Keratinocyte (primary cell): ENCODE measurements at regions not wholly inside any gene's neighbourhood (a gene's known extent, or its start where the extent isn't known, plus 50 kb on each side); places are given as distances from the start of the nearest gene placed in this dataset.

ENCODE experiments used
- DNase-seq: peaks from one replicate; pipeline ENCODE4 v3.0.0-alpha.2; 2011; ENCODE audit warnings: low read depth, missing footprints, low spot score
- FAIRE-seq: peaks from 2 replicates; lab custom pipeline; 2011; peaks lifted over from hg19 to GRCh38; lab: Jason Lieb, UNC
- H2AFZ ChIP-seq: 2 replicates; pipeline ENCODE4 v1.6.0; 2012; ENCODE audit warnings: low read length, control low read depth, inconsistent platforms; ENCODE audit not compliant: control insufficient read depth
- H3K27ac ChIP-seq: 2 replicates; pipeline ENCODE4 v1.5.1; 2011; ENCODE audit warnings: low read length; ENCODE audit not compliant: control insufficient read depth, insufficient read depth
- H3K27me3 ChIP-seq: 3 replicates; pipeline ENCODE4 v1.6.0; 2011; ENCODE audit warnings: low read length; ENCODE audit not compliant: control insufficient read depth, insufficient read depth; ENCODE audit errors: extremely low read depth
- H3K36me3 ChIP-seq, 2 experiments: 2 replicates in 1 of 2; 3 replicates in 1 of 2; pipeline ENCODE4 v1.5.1; 2011; ENCODE audit warnings: low read length in 2 of 2, mild to moderate bottlenecking in 1 of 2; ENCODE audit not compliant: control insufficient read depth in 2 of 2, insufficient read depth in 2 of 2; ENCODE audit errors: extremely low read depth in 1 of 2
- H3K4me1 ChIP-seq: 3 replicates; pipeline ENCODE4 v1.5.1; 2011; ENCODE audit warnings: low read length; ENCODE audit not compliant: control insufficient read depth, insufficient read depth; ENCODE audit errors: extremely low read depth
- H3K4me2 ChIP-seq: 3 replicates; pipeline ENCODE4 v1.6.0; 2011; ENCODE audit warnings: low read depth, low read length; ENCODE audit not compliant: control insufficient read depth, insufficient read depth; ENCODE audit errors: extremely low read depth
- H3K4me3 ChIP-seq, 3 experiments: fragments of 200-600 bp in 1 of 3; sonication (generic) in 1 of 3; 2 replicates in 2 of 3; 3 replicates in 1 of 3; pipeline ENCODE4 v1.5.1; 2011 to 2016; ENCODE audit warnings: low read length in 3 of 3, mild to moderate bottlenecking in 3 of 3, control low read depth in 2 of 3, inconsistent platforms in 1 of 3, low read depth in 1 of 3, mixed read lengths in 1 of 3, mixed run types in 1 of 3, moderate library complexity in 1 of 3; ENCODE audit not compliant: control insufficient read depth in 2 of 3, insufficient read depth in 2 of 3; ENCODE audit errors: extremely low read depth in 1 of 3
- H3K79me2 ChIP-seq: 2 replicates; pipeline ENCODE4 v1.6.0; 2012; ENCODE audit warnings: low read length; ENCODE audit not compliant: control insufficient read depth, insufficient read depth
- H3K9ac ChIP-seq: 3 replicates; pipeline ENCODE4 v1.6.0; 2011; ENCODE audit warnings: low read length; ENCODE audit not compliant: control insufficient read depth, insufficient read depth; ENCODE audit errors: extremely low read depth
- H3K9me1 ChIP-seq: 3 replicates; pipeline ENCODE4 v1.6.0; 2011; ENCODE audit warnings: low read length; ENCODE audit not compliant: control insufficient read depth, insufficient read depth; ENCODE audit errors: extremely low read depth
- H3K9me3 ChIP-seq: 2 replicates; pipeline ENCODE4 v1.5.1; 2012; ENCODE audit warnings: low read depth, low read length; ENCODE audit not compliant: control insufficient read depth
- H4K20me1 ChIP-seq: 3 replicates; pipeline ENCODE4 v1.6.0; 2011; ENCODE audit warnings: low read length; ENCODE audit not compliant: control insufficient read depth, insufficient read depth; ENCODE audit errors: extremely low read depth
- EZH2 ChIP-seq: IDR thresholded peaks from one replicate; pipeline ENCODE4 v1.6.1; 2012; ENCODE audit warnings: inconsistent platforms, mild to moderate bottlenecking, low read length, moderate library complexity
- dilution Hi-C: fragments of 300-500 bp; cut with MboI; formaldehyde crosslinking; loops from one replicate; pipeline ENCODE4 v1.7.0; 2020; ENCODE audit warnings: low sequenced_read_pairs; ENCODE audit not compliant: extremely low pct_ligation_motif_present
- TF ChIP-seq, protein P1 (sequence below), 3 experiments: IDR thresholded peaks in 1 of 3; conservative IDR thresholded peaks in 1 of 3; optimal IDR thresholded peaks in 1 of 3; 2 replicates in 2 of 3; 3 replicates in 1 of 3; pipeline versions ENCODE3 to v1.5.1; 2011; ENCODE audit warnings: low read length in 3 of 3, mild to moderate bottlenecking in 3 of 3, moderate library complexity in 2 of 3, control low read depth in 1 of 3, inconsistent platforms in 1 of 3; ENCODE audit not compliant: insufficient read depth in 2 of 3; ENCODE audit errors: extremely low read depth in 1 of 3

DNA sequence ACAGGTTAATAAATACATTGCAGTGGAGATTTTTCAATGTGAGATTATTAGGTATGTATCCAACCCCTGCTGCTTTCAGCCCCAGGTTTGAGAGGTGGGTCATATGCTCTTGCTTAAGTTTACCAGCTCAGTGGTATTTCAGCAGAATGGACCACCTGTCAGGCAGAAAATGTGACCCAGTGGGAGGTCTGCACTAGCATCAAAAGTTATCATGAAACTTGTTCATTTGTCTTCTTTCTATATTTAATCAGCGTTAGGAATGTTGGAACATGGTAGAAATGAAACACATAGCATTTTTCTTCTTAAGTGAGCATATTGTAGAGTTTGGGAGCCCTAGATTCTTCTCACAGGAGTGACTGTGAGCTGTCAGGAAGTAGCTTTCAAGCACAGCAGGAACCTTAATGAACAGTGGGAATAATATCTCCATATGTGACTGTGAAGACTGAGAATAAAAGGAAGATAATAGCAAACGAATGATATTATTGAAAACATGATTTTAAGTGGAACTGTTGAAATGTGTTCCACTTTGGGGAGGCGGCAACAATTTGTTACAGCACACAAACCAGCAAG is 596.9 kb upstream of the CDH6 start:
- Histone ChIP-seq H3K4me2 (no peak overlapping the region), H4K20me1 (no peaks in the 10 kb centered on the region), H3K9ac (no peak overlapping the region), H3K36me3 (no peaks in the 10 kb centered on the region), H3K79me2 (no peaks in the 10 kb centered on the region), H2AFZ (no peak overlapping the region), H3K4me3 (no peak overlapping the region), H3K9me3 (no peaks in the 10 kb centered on the region), H3K9me1 (no peaks in the 10 kb centered on the region), H3K27me3 (no peaks in the 10 kb centered on the region), H3K4me1 (no peaks in the 10 kb centered on the region), H3K27ac (no peak overlapping the region)
- dilution Hi-C loops, result no loop called here
- no peak for TF ChIP-seq EZH2
- TF ChIP-seq, protein P1, sequence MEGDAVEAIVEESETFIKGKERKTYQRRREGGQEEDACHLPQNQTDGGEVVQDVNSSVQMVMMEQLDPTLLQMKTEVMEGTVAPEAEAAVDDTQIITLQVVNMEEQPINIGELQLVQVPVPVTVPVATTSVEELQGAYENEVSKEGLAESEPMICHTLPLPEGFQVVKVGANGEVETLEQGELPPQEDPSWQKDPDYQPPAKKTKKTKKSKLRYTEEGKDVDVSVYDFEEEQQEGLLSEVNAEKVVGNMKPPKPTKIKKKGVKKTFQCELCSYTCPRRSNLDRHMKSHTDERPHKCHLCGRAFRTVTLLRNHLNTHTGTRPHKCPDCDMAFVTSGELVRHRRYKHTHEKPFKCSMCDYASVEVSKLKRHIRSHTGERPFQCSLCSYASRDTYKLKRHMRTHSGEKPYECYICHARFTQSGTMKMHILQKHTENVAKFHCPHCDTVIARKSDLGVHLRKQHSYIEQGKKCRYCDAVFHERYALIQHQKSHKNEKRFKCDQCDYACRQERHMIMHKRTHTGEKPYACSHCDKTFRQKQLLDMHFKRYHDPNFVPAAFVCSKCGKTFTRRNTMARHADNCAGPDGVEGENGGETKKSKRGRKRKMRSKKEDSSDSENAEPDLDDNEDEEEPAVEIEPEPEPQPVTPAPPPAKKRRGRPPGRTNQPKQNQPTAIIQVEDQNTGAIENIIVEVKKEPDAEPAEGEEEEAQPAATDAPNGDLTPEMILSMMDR (optimal IDR thresholded peaks at IDR 0.05 in 1 of 3, IDR thresholded peaks at IDR 0.05 in 1 of 3, conservative IDR thresholded peaks at IDR 0.05 in 1 of 3; ENCODE audit: extremely low read depth in 1 of 3, insufficient read depth in 2 of 3, low read length in 3 of 3), result no peak
- DNase-seq (no peak), FAIRE-seq (no peak)

DNA sequence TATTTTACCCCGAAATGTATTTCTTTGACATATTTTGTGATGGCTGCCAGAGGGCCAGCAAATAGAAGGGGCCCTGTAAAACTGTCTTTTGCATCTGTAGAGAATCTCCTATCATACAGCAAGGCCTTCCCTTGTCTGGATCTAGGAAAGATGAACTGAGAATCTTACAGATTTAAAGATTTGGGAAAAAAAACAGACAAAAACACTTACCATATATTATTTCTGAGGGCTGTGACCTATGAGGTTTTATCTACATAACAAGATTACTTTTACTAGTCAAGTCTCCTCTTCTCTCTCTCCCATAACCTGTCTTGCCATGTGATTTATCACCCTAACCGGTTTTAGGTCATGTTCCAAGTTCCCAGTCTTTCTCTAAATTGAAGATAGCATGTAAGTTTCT is 599.2 kb upstream of the CDH6 start:
- Histone ChIP-seq H3K9me3 (no peaks in the 10 kb centered on the region), H3K4me3 (no peak overlapping the region), H3K4me2 (no peak overlapping the region), H3K27ac (no peak overlapping the region), H3K4me1 (no peaks in the 10 kb centered on the region), H3K79me2 (no peaks in the 10 kb centered on the region), H3K36me3 (no peaks in the 10 kb centered on the region), H2AFZ (no peak overlapping the region), H4K20me1 (no peaks in the 10 kb centered on the region), H3K27me3 (no peaks in the 10 kb centered on the region), H3K9me1 (no peaks in the 10 kb centered on the region), H3K9ac (no peak overlapping the region)
- dilution Hi-C loops, result no loop called here
- DNase-seq (no peak), FAIRE-seq (no peak)
- TF ChIP-seq EZH2, result no peak
- TF ChIP-seq, protein P1 (optimal IDR thresholded peaks at IDR 0.05 in 1 of 3, IDR thresholded peaks at IDR 0.05 in 1 of 3, conservative IDR thresholded peaks at IDR 0.05 in 1 of 3; ENCODE audit: extremely low read depth in 1 of 3, insufficient read depth in 2 of 3, low read length in 3 of 3), result no peak
